PC-9 (cell line): ENCODE measurements at regions not wholly inside any gene's neighbourhood (a gene's known extent, or its start where the extent isn't known, plus 50 kb on each side); places are given as distances from the start of the nearest gene placed in this dataset.

Experiments
- BruUV-seq: library from RNA; stranded (reverse); fragments of 400-500 nt; replicated peaks from 2 replicates; lab custom pipeline; 2021; lab: Mats Ljungman, UMichigan
- CTCF ChIA-PET: fragments of 300-600 bp; sonication (Branson Sonifier 250); formaldehyde crosslinking; loops from one replicate; lab custom pipeline; 2022; ENCODE audit warnings: antibody characterized with exemption; lab: Charles Lee
- POLR2A ChIA-PET: fragments of 300-600 bp; sonication (Branson Sonifier 250); formaldehyde crosslinking; loops from one replicate; lab custom pipeline; 2022; ENCODE audit warnings: antibody characterized with exemption; ENCODE audit not compliant: unreplicated experiment; lab: Charles Lee
- DNase-seq, 2 experiments: peaks; one replicate each; pipeline versions ENCODE4 v3.0.0 to v3.0.0-alpha.2; 2015 to 2022; ENCODE audit warnings: mixed read lengths in 1 of 2
- H2AFZ ChIP-seq: fragments of 200-600 bp; sonication (generic); 2 replicates; pipeline ENCODE4 v1.8.1; 2017; ENCODE audit warnings: antibody characterized with exemption
- H3F3A ChIP-seq: fragments of 200-600 bp; sonication (generic); 2 replicates; pipeline ENCODE4 v1.8.1; 2017; ENCODE audit warnings: antibody characterized with exemption, mild to moderate bottlenecking, low read depth; ENCODE audit not compliant: insufficient read depth
- H3K27ac ChIP-seq: fragments of 200-600 bp; sonication (generic); 2 replicates; pipeline ENCODE4 v1.6.1; 2016; ENCODE audit warnings: mixed run types
- H3K27me3 ChIP-seq: fragments of 200-600 bp; sonication (generic); 2 replicates; pipeline ENCODE4 v1.6.1; 2016; ENCODE audit warnings: low read depth, mixed run types; ENCODE audit not compliant: insufficient read depth
- H3K36me3 ChIP-seq: fragments of 200-600 bp; sonication (generic); 2 replicates; pipeline ENCODE4 v1.6.1; 2016; ENCODE audit warnings: low read depth, mixed run types
- H3K4me1 ChIP-seq: fragments of 200-600 bp; sonication (generic); replicated peaks from 2 replicates; pipeline ENCODE4 v1.6.1; 2016; ENCODE audit warnings: mixed run types; ENCODE audit not compliant: insufficient read depth
- H3K4me2 ChIP-seq: fragments of 200-600 bp; sonication (generic); 2 replicates; pipeline ENCODE4 v1.6.1; 2017; ENCODE audit warnings: mixed run types
- H3K4me3 ChIP-seq: fragments of 200-600 bp; sonication (generic); 2 replicates; pipeline ENCODE4 v1.6.1; 2016; ENCODE audit warnings: mixed run types
- H3K79me2 ChIP-seq: fragments of 200-600 bp; sonication (generic); 2 replicates; pipeline ENCODE4 v1.6.1; 2017; ENCODE audit warnings: low read depth, mixed run types
- H3K9me2 ChIP-seq: fragments of 200-600 bp; sonication (generic); 2 replicates; pipeline ENCODE4 v1.8.1; 2017; ENCODE audit warnings: mild to moderate bottlenecking; ENCODE audit not compliant: insufficient read depth
- H3K9me3 ChIP-seq: fragments of 200-600 bp; sonication (generic); 2 replicates; pipeline ENCODE4 v1.8.1; 2016; ENCODE audit warnings: low read depth; ENCODE audit not compliant: insufficient read depth
- H4K20me1 ChIP-seq: fragments of 200-600 bp; sonication (generic); 2 replicates; pipeline ENCODE4 v1.8.1; 2017; ENCODE audit not compliant: insufficient read depth
- CTCF ChIP-seq: fragments of 200-600 bp; sonication (generic); conservative IDR thresholded peaks from 2 replicates; pipeline ENCODE4 v1.6.1; 2017; ENCODE audit warnings: mixed run types, antibody characterized with exemption, mild to moderate bottlenecking, moderate library complexity
- EZH2 ChIP-seq: fragments of 200-600 bp; sonication (generic); IDR thresholded peaks from 2 replicates; pipeline ENCODE4 v1.8.0; 2017; ENCODE audit warnings: antibody characterized with exemption, low read depth
- intact Hi-C: fragments of 100-400 bp; cut with micrococcal nuclease; formaldehyde crosslinking; loops from one replicate; pipeline ENCODE4 v1.10.0; 2022; ENCODE audit not compliant: unreplicated experiment

DNA sequence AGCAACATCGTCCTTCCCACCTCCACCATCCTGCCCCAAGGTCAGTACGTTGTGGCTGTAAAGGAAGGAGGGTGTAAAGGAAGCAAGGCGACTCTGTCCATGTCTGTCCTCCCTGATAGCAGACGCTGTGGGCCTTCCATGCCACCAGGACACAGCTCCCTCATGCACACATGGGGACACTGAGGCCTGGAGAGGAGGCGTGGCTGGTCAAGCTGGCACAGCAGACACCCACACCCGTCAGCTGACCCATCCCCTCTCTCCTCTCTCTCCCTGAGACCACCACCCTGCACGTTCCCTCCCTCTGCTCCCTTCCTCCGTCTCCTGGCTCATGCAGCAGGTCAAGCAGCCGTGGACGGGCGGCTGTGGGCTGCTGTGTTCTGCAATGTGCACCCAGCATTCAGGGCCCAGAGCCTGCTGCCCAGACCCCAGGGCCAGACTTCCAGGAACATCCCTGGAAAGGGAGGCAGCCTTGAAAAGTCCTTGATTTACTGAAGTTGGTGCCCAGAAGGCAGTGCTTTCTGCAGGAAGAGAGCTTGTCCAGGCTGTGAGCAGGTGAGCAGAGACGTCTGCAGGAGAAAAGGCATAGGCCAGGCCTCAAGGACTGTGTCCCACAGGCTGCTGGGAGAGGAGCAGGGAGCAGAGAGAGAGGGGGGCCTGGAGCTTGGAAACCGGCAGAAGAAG, 133.6 kb downstream of the DDX1 start:
- intact Hi-C loops, result no loop called here
- H3K9me2 ChIP-seq, result no peaks in the 10 kb centered on the region
- no peak overlapping the region for H3K4me3 ChIP-seq
- TF ChIP-seq EZH2, result no peak
- no peak for TF ChIP-seq CTCF
- H3K27ac ChIP-seq, result no peak overlapping the region
- ChIA-PET CTCF (no interaction called here), POLR2A (no interaction called here)
- H3K4me1 ChIP-seq, result no peaks in the 10 kb centered on the region
- no peak overlapping the region for H3K4me2 ChIP-seq
- H3K9me3 ChIP-seq, result no peaks in the 10 kb centered on the region; the same call in 1 of the 2 replicates
- DNase-seq, result no peak
- H3F3A ChIP-seq, result no peaks in the 10 kb centered on the region
- no peaks in the 10 kb centered on the region for H4K20me1 ChIP-seq
- H2AFZ ChIP-seq, result no peak overlapping the region
- H3K36me3 ChIP-seq, result no peaks in the 10 kb centered on the region
- no TSS peak for BruUV-seq
- no peaks in the 10 kb centered on the region for H3K79me2 ChIP-seq
- peaks cover 99% of the 10 kb centered on the region for H3K27me3 ChIP-seq

DNA sequence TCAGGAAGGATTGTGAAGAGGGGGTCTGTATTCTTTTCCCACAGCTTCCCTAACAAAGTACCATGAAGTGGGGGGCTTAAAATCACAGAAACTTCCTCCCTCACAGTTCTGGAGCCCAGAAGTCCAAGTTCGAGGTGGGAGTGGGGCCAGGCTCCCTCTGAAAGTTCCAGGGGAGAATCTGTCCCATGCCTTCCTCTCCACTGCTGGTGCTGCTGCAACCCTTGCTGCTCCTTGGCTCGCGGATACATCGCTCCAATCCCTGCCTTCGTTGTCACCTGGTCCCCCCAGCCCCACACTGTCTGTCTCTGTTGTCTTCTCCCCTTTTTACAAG, 134.1 kb downstream of the DDX1 start:
- no peaks in the 10 kb centered on the region for H3K79me2 ChIP-seq
- H3F3A ChIP-seq, result no peaks in the 10 kb centered on the region
- H3K9me2 ChIP-seq, result no peaks in the 10 kb centered on the region
- no peak overlapping the region for H3K27ac ChIP-seq
- intact Hi-C loops, result no loop called here
- H2AFZ ChIP-seq, result no peak overlapping the region
- POLR2A ChIA-PET, result no interaction called here
- no peak overlapping the region for H3K4me3 ChIP-seq
- H3K4me2 ChIP-seq, result no peak overlapping the region
- H3K4me1 ChIP-seq, result 0 out of 2 replicates have a peak, but pooled peaks cover 2% of the 10 kb centered on the region
- no peaks in the 10 kb centered on the region; the same call in 1 of the 2 replicates for H3K9me3 ChIP-seq
- no peak for TF ChIP-seq EZH2
- no peak for TF ChIP-seq CTCF
- DNase-seq, result no peak
- no peaks in the 10 kb centered on the region for H4K20me1 ChIP-seq
- H3K27me3 ChIP-seq, result peaks cover 95% of the 10 kb centered on the region
- CTCF ChIA-PET, result no interaction called here
- H3K36me3 ChIP-seq, result no peaks in the 10 kb centered on the region
- no TSS peak for BruUV-seq

DNA sequence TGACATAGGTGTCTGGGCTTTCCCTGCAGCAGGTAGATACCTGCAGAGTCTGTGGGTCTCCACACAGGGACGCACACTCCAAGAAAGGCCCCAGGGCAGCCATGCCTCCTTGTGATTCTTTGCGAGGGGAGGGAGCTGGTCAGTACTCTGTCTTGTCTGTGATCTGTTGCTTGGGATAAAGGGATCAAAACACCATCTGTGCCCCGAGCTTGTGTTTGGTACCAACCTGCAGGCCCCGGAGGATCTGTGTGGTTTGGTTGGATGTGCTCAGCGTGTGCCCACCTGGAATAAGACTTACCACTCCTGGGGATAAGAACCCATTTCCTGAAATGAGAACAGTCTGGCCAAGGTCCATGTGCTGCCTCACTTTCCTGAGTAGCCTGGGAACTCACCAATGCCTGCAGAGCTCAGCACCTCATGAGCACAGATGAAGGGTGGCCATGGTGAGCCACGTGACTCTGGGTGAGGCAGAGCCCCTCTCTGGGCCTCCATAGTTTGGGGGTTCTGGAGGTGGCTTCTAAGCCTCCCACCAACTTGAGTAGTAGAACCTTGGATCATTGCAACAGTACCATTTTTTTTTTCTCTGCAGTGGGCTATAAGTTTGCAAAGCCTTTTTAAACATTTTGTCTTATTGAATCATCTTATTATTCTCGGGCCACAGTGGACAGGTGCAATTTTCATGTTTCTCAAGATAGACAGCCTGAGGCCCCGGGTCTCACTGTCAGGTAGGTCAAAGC, 134.8 kb downstream of the DDX1 start:
- intact Hi-C loops, result no loop called here
- Histone ChIP-seq H3K9me3 (no peaks in the 10 kb centered on the region; the same call in 1 of the 2 replicates), H3K79me2 (no peaks in the 10 kb centered on the region), H3K4me2 (no peak overlapping the region), H3K36me3 (no peaks in the 10 kb centered on the region), H3K27me3 (peaks cover 95% of the 10 kb centered on the region), H4K20me1 (peaks cover 4% of the 10 kb centered on the region; the same call in 1 of the 2 replicates), H3F3A (no peaks in the 10 kb centered on the region), H2AFZ (no peak overlapping the region), H3K9me2 (no peaks in the 10 kb centered on the region), H3K4me3 (no peak overlapping the region), H3K27ac (no peak overlapping the region), H3K4me1 (0 out of 2 replicates have a peak, but pooled peaks cover 4% of the 10 kb centered on the region)
- CTCF ChIA-PET, result no interaction called here
- POLR2A ChIA-PET, result no interaction called here
- BruUV-seq, result no TSS peak
- no peak for TF ChIP-seq EZH2
- no peak for TF ChIP-seq CTCF
- DNase-seq, result peak in 1 of 2 experiments; percentile 30
